Astrocyte (in vitro differentiated cells and primary cell): ENCODE measurements at regions not wholly inside any gene's neighbourhood (a gene's known extent, or its start where the extent isn't known, plus 50 kb on each side); places are given as distances from the start of the nearest gene placed in this dataset.
"Not testable (repeated sequence)": the region's sequence is repeated elsewhere in the genome, so short reads cannot be mapped to it uniquely, and the experiment has no call there.

ENCODE experiments used
- DNase-seq: peaks from one replicate; pipeline ENCODE4 v3.0.0-alpha.2; 2010; ENCODE audit warnings: low read depth
- FAIRE-seq: peaks from 2 replicates; lab custom pipeline; 2011; peaks lifted over from hg19 to GRCh38; lab: Jason Lieb, UNC
- H2AFZ ChIP-seq: 2 replicates; pipeline ENCODE4 v1.6.0; 2012; ENCODE audit warnings: low read depth, low read length, inconsistent platforms
- H3K27ac ChIP-seq: 2 replicates; pipeline ENCODE4 v1.5.1; 2011; ENCODE audit warnings: low read depth, low read length, inconsistent platforms
- H3K27me3 ChIP-seq: 2 replicates; pipeline ENCODE4 v1.6.0; 2011; ENCODE audit warnings: low read length, inconsistent platforms; ENCODE audit not compliant: insufficient read depth
- H3K36me3 ChIP-seq: 2 replicates; pipeline ENCODE4 v1.5.1; 2011; ENCODE audit warnings: low read length, inconsistent platforms; ENCODE audit not compliant: insufficient read depth
- H3K4me1 ChIP-seq: 2 replicates; pipeline ENCODE4 v1.5.1; 2011; ENCODE audit warnings: low read length, inconsistent platforms; ENCODE audit not compliant: insufficient read depth
- H3K4me2 ChIP-seq: 2 replicates; pipeline ENCODE4 v1.6.0; 2012; ENCODE audit warnings: low read length, inconsistent platforms
- H3K4me3 ChIP-seq: 2 replicates; pipeline ENCODE4 v1.5.1; 2011; ENCODE audit warnings: low read depth, mild to moderate bottlenecking, low read length, inconsistent platforms; ENCODE audit not compliant: insufficient read depth
- H3K79me2 ChIP-seq: 2 replicates; pipeline ENCODE4 v1.6.0; 2012; ENCODE audit warnings: mild to moderate bottlenecking, low read length, inconsistent platforms; ENCODE audit not compliant: insufficient read depth
- H3K9ac ChIP-seq: 2 replicates; pipeline ENCODE4 v1.6.0; 2012; ENCODE audit warnings: mild to moderate bottlenecking, low read length, inconsistent platforms
- H3K9me3 ChIP-seq: 2 replicates; pipeline ENCODE4 v1.5.1; 2012; ENCODE audit warnings: low read depth, mild to moderate bottlenecking, low read length, inconsistent platforms; ENCODE audit not compliant: insufficient read depth
- H4K20me1 ChIP-seq: 2 replicates; pipeline ENCODE4 v1.6.0; 2012; ENCODE audit warnings: low read length, inconsistent platforms; ENCODE audit not compliant: insufficient read depth
- H3K27ac Mint-ChIP-seq: one replicate; pipeline ENCODE4 v1.8.0; 2021; ENCODE audit warnings: mild to moderate bottlenecking, mixed read lengths; ENCODE audit not compliant: unreplicated experiment
- H3K27me3 Mint-ChIP-seq: one replicate; pipeline ENCODE4 v1.8.0; 2021; ENCODE audit warnings: low read depth, mixed read lengths; ENCODE audit not compliant: unreplicated experiment
- H3K36me3 Mint-ChIP-seq: one replicate; pipeline ENCODE4 v1.8.0; 2021; ENCODE audit warnings: low read depth, mixed read lengths; ENCODE audit not compliant: unreplicated experiment
- H3K4me1 Mint-ChIP-seq: one replicate; pipeline ENCODE4 v1.8.0; 2021; ENCODE audit warnings: low read depth, mixed read lengths; ENCODE audit not compliant: unreplicated experiment
- H3K4me3 Mint-ChIP-seq: one replicate; pipeline ENCODE4 v1.8.0; 2021; ENCODE audit warnings: mild to moderate bottlenecking, moderate library complexity, mixed read lengths; ENCODE audit not compliant: unreplicated experiment
- H3K9me3 Mint-ChIP-seq: one replicate; pipeline ENCODE4 v1.8.0; 2021; ENCODE audit warnings: mild to moderate bottlenecking, mixed read lengths; ENCODE audit not compliant: unreplicated experiment

- not testable (repeated sequence) for H3K4me3 ChIP-seq, H3K36me3 ChIP-seq, H3K9me3 ChIP-seq, H3K4me1 ChIP-seq, H2AFZ ChIP-seq, H3K79me2 ChIP-seq, H3K36me3 Mint-ChIP-seq, H3K9ac ChIP-seq, FAIRE-seq, H3K9me3 Mint-ChIP-seq, H4K20me1 ChIP-seq, H3K4me1 Mint-ChIP-seq, H3K27ac Mint-ChIP-seq, H3K27ac ChIP-seq, H3K27me3 Mint-ChIP-seq, H3K4me3 Mint-ChIP-seq, H3K27me3 ChIP-seq, H3K4me2 ChIP-seq, DNase-seq
Measured at GRCh38 chr1:120264564-120264963, 88.2 kb upstream of the SEC22B start.

DNA sequence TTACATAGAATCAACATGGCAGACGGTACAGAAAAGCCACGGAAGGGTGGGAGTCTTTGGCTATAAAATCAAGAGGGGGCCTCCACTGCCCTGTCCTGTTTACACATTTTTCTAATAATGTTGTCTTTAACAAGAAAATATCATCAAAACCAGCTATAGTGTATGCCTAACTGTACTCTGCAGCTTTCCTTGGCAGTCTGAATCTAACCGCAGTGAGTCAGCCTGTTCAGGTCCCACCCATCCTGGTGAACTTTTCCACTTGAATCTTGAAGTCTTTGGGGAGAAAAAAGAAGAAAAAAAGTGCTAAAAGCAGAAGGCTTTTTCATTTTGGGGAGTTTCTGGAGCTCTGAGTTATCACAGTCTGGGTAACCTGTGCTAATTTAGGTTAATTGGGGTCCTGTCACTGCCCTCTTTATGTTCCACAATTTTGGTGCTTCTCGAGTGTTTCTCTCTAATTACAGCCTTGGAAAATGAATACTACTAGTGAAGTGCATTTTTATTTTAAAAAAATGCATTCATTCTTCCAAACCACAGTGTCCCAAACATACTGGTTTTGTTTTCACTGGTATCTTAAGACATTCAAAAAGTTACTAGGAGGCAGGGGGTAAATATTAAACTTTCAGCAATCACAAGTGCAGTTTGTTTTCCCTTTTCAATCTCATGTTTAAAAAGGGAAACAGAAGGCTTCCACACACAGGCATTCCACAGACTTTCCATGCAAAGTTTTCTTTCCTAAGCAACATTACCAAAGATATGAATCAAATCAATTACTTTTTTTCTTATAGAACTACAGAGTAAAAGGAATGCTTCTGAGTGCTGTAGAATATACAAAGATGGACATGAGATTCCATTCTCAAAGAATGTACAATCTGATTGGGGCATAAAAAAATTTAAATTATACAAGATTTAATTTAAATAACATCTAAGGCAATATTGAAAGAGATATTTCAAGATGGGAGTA, 86.8 kb upstream of the SEC22B start:
- FAIRE-seq: not testable (repeated sequence)

DNA sequence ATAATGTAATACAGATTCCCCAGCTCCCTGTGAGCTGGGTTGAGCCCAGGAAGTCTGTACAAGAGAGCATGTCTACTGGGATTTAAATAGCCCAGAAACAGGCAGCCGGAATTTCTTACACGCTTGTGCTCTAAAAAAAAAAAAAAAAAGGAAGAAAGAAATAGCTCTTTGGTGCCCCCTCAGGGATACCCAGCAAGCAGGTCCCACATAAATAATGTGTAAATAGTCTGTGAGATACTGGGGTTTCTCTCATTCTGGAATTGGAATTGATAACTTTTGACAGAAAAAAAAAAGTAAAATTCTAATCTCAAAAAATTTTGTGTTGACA, 81.4 kb upstream of the SEC22B start:
- not testable (repeated sequence) for H3K36me3 ChIP-seq, H2AFZ ChIP-seq, DNase-seq, H3K4me1 Mint-ChIP-seq, H3K79me2 ChIP-seq, FAIRE-seq, H3K27me3 Mint-ChIP-seq, H3K4me3 ChIP-seq, H3K9ac ChIP-seq, H4K20me1 ChIP-seq, H3K9me3 ChIP-seq, H3K27ac Mint-ChIP-seq, H3K4me1 ChIP-seq, H3K4me3 Mint-ChIP-seq, H3K36me3 Mint-ChIP-seq, H3K9me3 Mint-ChIP-seq, H3K27ac ChIP-seq, H3K4me2 ChIP-seq, H3K27me3 ChIP-seq

More for the DNA sequence above, 86.8 kb upstream of the SEC22B start:
- DNase-seq, H2AFZ ChIP-seq, H3K27ac ChIP-seq, H3K4me2 ChIP-seq, H3K9me3 Mint-ChIP-seq, H3K9me3 ChIP-seq, H3K4me3 ChIP-seq, H4K20me1 ChIP-seq, H3K27me3 Mint-ChIP-seq, H3K36me3 ChIP-seq, H3K9ac ChIP-seq, H3K4me3 Mint-ChIP-seq, H3K4me1 Mint-ChIP-seq, H3K27me3 ChIP-seq, H3K27ac Mint-ChIP-seq, H3K36me3 Mint-ChIP-seq, H3K4me1 ChIP-seq, H3K79me2 ChIP-seq: not testable (repeated sequence)

- FAIRE-seq: not testable (repeated sequence)
Measured at GRCh38 chr1:120257064-120257777, 80.9 kb upstream of the SEC22B start.

DNA sequence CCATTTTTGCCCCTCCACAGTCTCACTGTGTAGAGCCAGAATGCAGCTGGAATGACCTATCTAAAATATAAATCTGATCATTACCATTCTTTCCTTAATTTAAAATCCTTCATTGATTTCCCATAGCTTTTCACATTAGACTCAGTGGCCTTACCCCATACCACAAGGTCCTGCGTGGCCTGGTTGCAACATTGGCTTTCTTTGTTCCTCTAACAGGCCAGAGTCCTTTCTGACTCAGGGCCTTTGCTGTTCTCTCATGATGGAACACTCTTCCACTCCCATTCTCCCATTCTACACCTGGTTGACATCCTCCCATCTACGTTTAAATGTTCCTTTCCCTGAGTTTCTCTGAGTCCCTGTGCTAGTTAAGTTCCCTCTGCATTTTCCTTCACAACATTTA, 74.4 kb upstream of the SEC22B start:
- H3K36me3 ChIP-seq, H4K20me1 ChIP-seq, H3K27ac Mint-ChIP-seq, H3K4me1 Mint-ChIP-seq, H3K36me3 Mint-ChIP-seq, H2AFZ ChIP-seq, DNase-seq, H3K27me3 Mint-ChIP-seq, H3K9me3 Mint-ChIP-seq, H3K4me1 ChIP-seq, H3K27ac ChIP-seq, H3K9ac ChIP-seq, H3K9me3 ChIP-seq, H3K4me3 ChIP-seq, H3K4me2 ChIP-seq, H3K27me3 ChIP-seq, H3K4me3 Mint-ChIP-seq, H3K79me2 ChIP-seq, FAIRE-seq: not testable (repeated sequence)

More at GRCh38 chr1:120257064-120257777, 80.9 kb upstream of the SEC22B start:
- H3K79me2 ChIP-seq, H3K4me1 Mint-ChIP-seq, H3K9me3 Mint-ChIP-seq, H3K4me3 ChIP-seq, H2AFZ ChIP-seq, H3K4me3 Mint-ChIP-seq, H3K27ac ChIP-seq, H3K27me3 Mint-ChIP-seq, H4K20me1 ChIP-seq, H3K4me2 ChIP-seq, H3K36me3 Mint-ChIP-seq, H3K36me3 ChIP-seq, H3K27ac Mint-ChIP-seq, H3K9ac ChIP-seq, H3K27me3 ChIP-seq, DNase-seq, H3K9me3 ChIP-seq, H3K4me1 ChIP-seq: not testable (repeated sequence)
